Ovary (tissue), 3 donors: ENCODE measurements at regions not wholly inside any gene's neighbourhood (a gene's known extent, or its start where the extent isn't known, plus 50 kb on each side); places are given as distances from the start of the nearest gene placed in this dataset.

Source experiments
- CTCF ChIP-seq, 3 donors: fragments of 450-650 bp in 2 of 3; fragments of 200-600 bp in 1 of 3; IDR thresholded peaks; one replicate each; pipeline versions ENCODE4 v1.5.1 to v1.8.0; 2016 to 2022; ENCODE audit warnings: antibody characterized with exemption in 3 of 3, mild to moderate bottlenecking in 1 of 3
- EP300 ChIP-seq: sonication (generic); formaldehyde crosslinking; IDR thresholded peaks from one replicate; pipeline ENCODE4 v1.6.1; 2017; ENCODE audit warnings: antibody characterized with exemption
- POLR2A ChIP-seq: fragments of 450-650 bp; IDR thresholded peaks from one replicate; pipeline ENCODE4 v1.6.1; 2017; ENCODE audit warnings: antibody characterized with exemption, mild to moderate bottlenecking, moderate library complexity
- donor health status: DM: no; HTN: no; CAD: no.

- TF ChIP-seq CTCF (IDR thresholded peaks at IDR 0.05) (no peak), EP300 (no peak), POLR2A (no peak)
Measured at GRCh38 chr17:73770115-73770848, 126.0 kb upstream of the SDK2 start.
